H9 (cell line): ENCODE measurements at regions not wholly inside any gene's neighbourhood (a gene's known extent, or its start where the extent isn't known, plus 50 kb on each side); places are given as distances from the start of the nearest gene placed in this dataset.

ENCODE experiments used
- DNase-seq: peaks from one replicate; pipeline ENCODE4 v3.0.0-alpha.2; 2017
- H2AFZ ChIP-seq: one replicate; pipeline ENCODE4 v1.6.1; 2013; ENCODE audit warnings: mild to moderate bottlenecking, low read length, control low read depth, moderate library complexity
- H2AK5ac ChIP-seq: 2 replicates; pipeline ENCODE4 v1.6.1; 2013; ENCODE audit warnings: low read length, control low read depth, mixed read lengths; ENCODE audit not compliant: insufficient read length
- H2BK120ac ChIP-seq: one replicate; pipeline ENCODE4 v1.6.1; 2013; ENCODE audit warnings: low read depth, mild to moderate bottlenecking, low read length, control low read depth, inconsistent platforms; ENCODE audit not compliant: poor library complexity, severe bottlenecking
- H2BK12ac ChIP-seq: 2 replicates; pipeline ENCODE4 v1.6.1; 2013; ENCODE audit warnings: low read length, control low read depth, mixed read lengths, low read depth; ENCODE audit not compliant: insufficient read length
- H2BK15ac ChIP-seq: 2 replicates; pipeline ENCODE4 v1.6.1; 2013; ENCODE audit warnings: low read depth, low read length, control low read depth
- H2BK20ac ChIP-seq: one replicate; pipeline ENCODE4 v1.6.1; 2013; ENCODE audit warnings: low read depth, mild to moderate bottlenecking, low read length, control low read depth, inconsistent platforms; ENCODE audit not compliant: poor library complexity, severe bottlenecking
- H2BK5ac ChIP-seq: 2 replicates; pipeline ENCODE4 v1.6.1; 2013; ENCODE audit warnings: low read length, control low read depth, mixed read lengths; ENCODE audit not compliant: insufficient read length
- H3K14ac ChIP-seq: 2 replicates; pipeline ENCODE4 v1.6.1; 2013; ENCODE audit warnings: low read length, control low read depth; ENCODE audit not compliant: insufficient read depth
- H3K18ac ChIP-seq: 2 replicates; pipeline ENCODE4 v1.6.1; 2013; ENCODE audit warnings: low read depth, mild to moderate bottlenecking, mixed read lengths, low read length, control low read depth; ENCODE audit not compliant: insufficient read length
- H3K23ac ChIP-seq: 2 replicates; pipeline ENCODE4 v1.6.1; 2013; ENCODE audit warnings: low read length, control low read depth, mixed read lengths, low read depth; ENCODE audit not compliant: insufficient read length
- H3K23me2 ChIP-seq: 2 replicates; pipeline ENCODE4 v1.6.1; 2013; ENCODE audit warnings: low read depth, mild to moderate bottlenecking, mixed read lengths, low read length, control low read depth; ENCODE audit not compliant: insufficient read length, poor library complexity, severe bottlenecking
- H3K27ac ChIP-seq: 2 replicates; pipeline ENCODE4 v1.5.1; 2013; ENCODE audit warnings: low read length, control low read depth, mixed read lengths, low read depth; ENCODE audit not compliant: insufficient read length
- H3K27me3 ChIP-seq: 2 replicates; pipeline ENCODE4 v1.6.1; 2013; ENCODE audit warnings: low read length, control low read depth, inconsistent platforms; ENCODE audit not compliant: insufficient read depth
- H3K4ac ChIP-seq: 2 replicates; pipeline ENCODE4 v1.6.1; 2013; ENCODE audit warnings: low read depth, mild to moderate bottlenecking, control low read depth, inconsistent platforms, low read length, moderate library complexity
- H3K4me1 ChIP-seq: 2 replicates; pipeline ENCODE4 v1.6.1; 2013; ENCODE audit warnings: low read length, control low read depth, inconsistent platforms; ENCODE audit not compliant: insufficient read depth
- H3K4me2 ChIP-seq: 2 replicates; pipeline ENCODE4 v1.6.1; 2013; ENCODE audit warnings: low read length, control low read depth, mixed read lengths; ENCODE audit not compliant: insufficient read length, insufficient read depth
- H3K56ac ChIP-seq: 2 replicates; pipeline ENCODE4 v1.6.1; 2013; ENCODE audit warnings: low read depth, mild to moderate bottlenecking, mixed read lengths, low read length, control low read depth; ENCODE audit not compliant: insufficient read length
- H3K79me1 ChIP-seq: 2 replicates; pipeline ENCODE4 v1.6.1; 2013; ENCODE audit warnings: low read depth, mild to moderate bottlenecking, moderate library complexity, low read length, control low read depth, inconsistent platforms; ENCODE audit not compliant: insufficient read depth, poor library complexity, severe bottlenecking
- H3K79me2 ChIP-seq: 2 replicates; pipeline ENCODE4 v1.6.1; 2013; ENCODE audit warnings: low read length, control low read depth, inconsistent platforms; ENCODE audit not compliant: insufficient read depth
- H3K9ac ChIP-seq: 2 replicates; pipeline ENCODE4 v1.6.1; 2013; ENCODE audit warnings: low read length, control low read depth, mixed read lengths; ENCODE audit not compliant: insufficient read length; ENCODE audit errors: extremely low read depth
- H3K9me3 ChIP-seq: one replicate; pipeline ENCODE4 v1.6.1; 2013; ENCODE audit warnings: low read depth, low read length, inconsistent platforms; ENCODE audit not compliant: control insufficient read depth
- H3T11ph ChIP-seq: one replicate; pipeline ENCODE4 v1.6.1; 2013; ENCODE audit warnings: mild to moderate bottlenecking, low read length, control low read depth, inconsistent platforms
- H4K20me1 ChIP-seq: one replicate; pipeline ENCODE4 v1.6.1; 2013; ENCODE audit not compliant: control insufficient read depth, insufficient read length, insufficient read depth
- H4K5ac ChIP-seq: 2 replicates; pipeline ENCODE4 v1.6.1; 2013; ENCODE audit warnings: low read depth, mild to moderate bottlenecking, mixed read lengths, low read length, control low read depth; ENCODE audit not compliant: insufficient read length
- H4K8ac ChIP-seq: replicated peaks from 2 replicates; pipeline ENCODE4 v1.6.1; 2013; ENCODE audit warnings: low read length, control low read depth, mixed read lengths, low read depth; ENCODE audit not compliant: insufficient read length
- H4K91ac ChIP-seq: 2 replicates; pipeline ENCODE4 v1.6.1; 2013; ENCODE audit warnings: low read depth, mild to moderate bottlenecking, moderate library complexity, mixed read lengths, low read length, control low read depth; ENCODE audit not compliant: insufficient read length
- H3K27ac Mint-ChIP-seq, 3 experiments: 2 replicates in 2 of 3; 3 replicates in 1 of 3; pipeline ENCODE4 v1.8.0; 2020 to 2021; ENCODE audit warnings: mixed read lengths in 3 of 3, mild to moderate bottlenecking in 1 of 3, moderate library complexity in 1 of 3
- H3K27me3 Mint-ChIP-seq: 2 replicates; pipeline ENCODE4 v1.8.0; 2021; ENCODE audit warnings: low read depth, mild to moderate bottlenecking, moderate library complexity, mixed read lengths
- H3K36me3 Mint-ChIP-seq, 3 experiments: 2 replicates in 2 of 3; 3 replicates in 1 of 3; pipeline ENCODE4 v1.8.0; 2020 to 2021; ENCODE audit warnings: low read depth in 3 of 3, mixed read lengths in 3 of 3; ENCODE audit not compliant: insufficient read depth in 1 of 3
- H3K4me1 Mint-ChIP-seq, 2 experiments: 2 replicates each; pipeline ENCODE4 v1.8.0; 2020; ENCODE audit warnings: mixed read lengths in 2 of 2
- H3K4me3 Mint-ChIP-seq, 2 experiments: 2 replicates in 1 of 2; 3 replicates in 1 of 2; pipeline ENCODE4 v1.8.0; 2020 to 2021; ENCODE audit warnings: mild to moderate bottlenecking in 2 of 2, mixed read lengths in 2 of 2, moderate library complexity in 1 of 2
- H3K9me3 Mint-ChIP-seq, 2 experiments: 2 replicates in 1 of 2; 3 replicates in 1 of 2; pipeline ENCODE4 v1.8.0; 2020; ENCODE audit warnings: mild to moderate bottlenecking in 2 of 2, mixed read lengths in 2 of 2, moderate library complexity in 1 of 2
- CTCF ChIP-seq: fragments of 200-600 bp; sonication (generic); conservative IDR thresholded peaks from 3 replicates; pipeline ENCODE4 v1.8.0; 2021; ENCODE audit warnings: antibody characterized with exemption, mild to moderate bottlenecking
- WGBS: extraction: QIAGEN DNeasy Blood & Tissue Kit; methylation state at CpG from one replicate; pipeline ENCODE4 v1.1.7; 2013; ENCODE audit warnings: missing lambda C conversion rate, low lambda C conversion rate, mixed read lengths; ENCODE audit not compliant: insufficient read length; ENCODE audit errors: extremely low coverage; 5-methylcytosine and 5-hydroxymethylcytosine counted together

GRCh38 chr6:67722861-67723261 is 912.2 kb upstream of the ADGRB3 start:
- no peak overlapping the region for H2BK12ac ChIP-seq
- H4K20me1 ChIP-seq: no peaks in the 10 kb centered on the region
- WGBS: no CpG with 5 or more reads among the region's 14 CpGs
- no peak overlapping the region for H4K5ac ChIP-seq
- no peak overlapping the region for H2BK20ac ChIP-seq
- no peak overlapping the region for H3K27ac Mint-ChIP-seq
- H3K4me2 ChIP-seq: no peak overlapping the region
- no peak for TF ChIP-seq CTCF
- H3K4ac ChIP-seq: no peak overlapping the region
- no peak overlapping the region for H3K56ac ChIP-seq
- no peak overlapping the region for H3T11ph ChIP-seq
- no peaks in the 10 kb centered on the region for H3K27me3 Mint-ChIP-seq
- H3K4me3 Mint-ChIP-seq: no peak overlapping the region
- no peak overlapping the region for H3K9ac ChIP-seq
- no peak overlapping the region for H2BK15ac ChIP-seq
- DNase-seq: no peak
- no peak overlapping the region for H2BK120ac ChIP-seq
- H3K18ac ChIP-seq: no peak overlapping the region
- H4K91ac ChIP-seq: no peak overlapping the region
- H3K27ac ChIP-seq: no peak overlapping the region
- no peak overlapping the region; the same call in 1 of the 2 replicates for H3K14ac ChIP-seq
- no peaks in the 10 kb centered on the region for H3K4me1 ChIP-seq
- peaks cover 7 to 32% (median 25%) of the 10 kb centered on the region in 3 experiments for H3K36me3 Mint-ChIP-seq
- H3K9me3 ChIP-seq: no peaks in the 10 kb centered on the region
- H3K9me3 Mint-ChIP-seq: peaks cover 31 to 40% of the 10 kb centered on the region in 2 experiments
- no peaks in the 10 kb centered on the region for H3K79me1 ChIP-seq
- H3K4me1 Mint-ChIP-seq: peaks cover 0 to 4% of the 10 kb centered on the region in 2 experiments; a peak in 2 of 4 replicates
- no peak overlapping the region for H2BK5ac ChIP-seq
- no peak overlapping the region for H2AK5ac ChIP-seq
- H4K8ac ChIP-seq: no peak overlapping the region
- no peak overlapping the region for H2AFZ ChIP-seq
- no peak overlapping the region for H3K23ac ChIP-seq
- H3K79me2 ChIP-seq: no peaks in the 10 kb centered on the region
- no peaks in the 10 kb centered on the region for H3K23me2 ChIP-seq
- no peaks in the 10 kb centered on the region for H3K27me3 ChIP-seq
